ENCODE measurements at regions not wholly inside any gene's neighbourhood (a gene's known extent, or its start where the extent isn't known, plus 50 kb on each side); places are given as distances from the start of the nearest gene placed in this dataset.
A peak's percentile ranks its signal among the peaks of the same experiment; 100 is the strongest.

DNA sequence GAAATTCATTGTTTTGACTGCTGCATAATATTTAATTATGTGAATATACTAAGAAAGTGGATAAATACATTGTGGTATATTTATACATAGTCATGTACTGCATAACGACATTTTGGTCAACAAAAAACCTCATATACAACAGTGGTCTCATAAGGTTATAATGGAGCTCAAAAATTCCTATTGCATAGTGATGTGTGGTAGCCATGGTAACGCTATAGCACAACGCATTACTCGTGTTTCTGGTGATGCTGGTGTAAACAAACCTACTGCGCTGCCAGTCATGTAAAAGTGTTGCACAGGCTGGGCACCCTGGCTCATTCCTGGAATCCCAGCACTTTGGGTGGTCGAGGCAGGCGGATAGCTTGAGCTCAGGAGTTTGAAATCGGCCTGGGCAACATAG lies 52.6 kb upstream of the NHLH2 start:
- DNase-seq = no peak

DNA sequence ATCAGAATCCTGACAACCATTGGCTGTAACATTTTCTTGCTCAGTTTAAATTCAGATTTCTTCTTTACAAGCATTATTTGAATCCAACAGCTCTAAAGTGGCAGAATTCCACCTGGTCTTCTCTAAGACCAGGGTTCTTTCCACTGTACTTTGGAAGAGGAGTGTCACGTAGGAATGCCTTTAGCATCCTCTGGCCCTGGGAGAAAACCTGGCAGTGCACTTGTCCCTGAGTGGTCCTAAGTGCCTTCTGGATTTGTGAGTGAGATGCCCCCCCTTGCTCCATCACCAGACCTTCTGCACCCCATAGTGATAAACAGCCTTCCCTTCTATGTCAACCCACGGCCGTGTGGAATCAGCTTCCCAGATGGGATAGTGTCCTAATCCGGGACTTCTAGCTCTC lies 57.1 kb upstream of the NHLH2 start:
- no peak for DNase-seq

DNA sequence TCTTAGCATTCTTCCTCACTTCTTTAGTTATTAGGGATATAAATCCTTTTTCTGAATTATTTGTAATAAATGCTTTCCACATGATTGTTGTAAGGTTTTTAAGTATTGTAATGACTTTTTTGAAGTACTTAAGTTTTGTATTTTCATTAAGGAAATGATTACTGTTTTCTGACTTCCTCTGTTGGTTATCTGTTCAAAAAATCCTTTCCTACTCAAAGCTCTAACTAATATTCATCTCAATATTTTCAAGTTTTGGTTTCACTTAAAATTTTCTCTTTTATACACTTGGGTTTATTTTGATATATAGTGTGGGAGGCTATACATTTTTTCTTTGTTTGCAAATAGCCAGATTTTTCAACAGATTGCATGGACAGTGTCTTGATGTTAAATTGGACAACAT lies 59.9 kb upstream of the NHLH2 start:
- no peak for DNase-seq

DNA sequence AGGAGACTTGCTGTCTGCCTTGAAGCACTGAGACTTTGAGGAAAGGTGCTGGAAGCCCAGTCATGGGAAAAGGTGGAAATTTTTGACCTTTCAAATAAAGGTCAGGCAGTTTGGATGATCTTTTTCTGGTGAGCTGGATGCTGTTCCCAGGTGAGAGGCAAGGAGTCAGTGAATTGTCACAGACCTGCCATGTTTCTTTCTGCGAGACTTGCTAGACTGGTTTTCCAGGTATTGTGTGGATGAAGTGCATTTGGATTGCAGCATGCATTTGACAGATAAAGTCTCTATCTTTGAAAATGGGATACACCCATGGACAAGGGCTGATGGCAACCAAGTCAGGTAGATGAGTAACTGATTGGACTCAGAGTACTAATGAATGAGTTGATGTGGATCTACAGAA lies 65.7 kb upstream of the NHLH2 start:
- DNase-seq = no peak

DNA sequence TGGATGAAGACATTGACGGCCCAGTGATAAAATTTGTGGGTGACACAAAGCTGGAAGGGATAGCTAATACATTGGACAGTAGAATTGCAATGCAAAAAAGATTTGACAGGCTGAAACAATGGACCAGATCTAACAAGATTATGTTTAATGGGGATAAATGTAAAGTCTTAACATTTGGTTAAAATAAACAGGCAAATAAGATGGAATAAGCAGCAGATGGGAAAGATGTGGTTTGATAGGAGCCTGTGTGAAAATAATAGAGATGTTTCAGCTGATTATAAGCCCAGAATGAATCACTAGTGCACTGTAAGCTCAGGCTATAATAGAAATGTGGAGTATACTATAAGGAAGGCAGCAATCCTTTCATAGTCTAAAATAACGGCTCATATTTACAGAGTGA lies 66.2 kb upstream of the NHLH2 start:
- DNase-seq = no peak

DNA sequence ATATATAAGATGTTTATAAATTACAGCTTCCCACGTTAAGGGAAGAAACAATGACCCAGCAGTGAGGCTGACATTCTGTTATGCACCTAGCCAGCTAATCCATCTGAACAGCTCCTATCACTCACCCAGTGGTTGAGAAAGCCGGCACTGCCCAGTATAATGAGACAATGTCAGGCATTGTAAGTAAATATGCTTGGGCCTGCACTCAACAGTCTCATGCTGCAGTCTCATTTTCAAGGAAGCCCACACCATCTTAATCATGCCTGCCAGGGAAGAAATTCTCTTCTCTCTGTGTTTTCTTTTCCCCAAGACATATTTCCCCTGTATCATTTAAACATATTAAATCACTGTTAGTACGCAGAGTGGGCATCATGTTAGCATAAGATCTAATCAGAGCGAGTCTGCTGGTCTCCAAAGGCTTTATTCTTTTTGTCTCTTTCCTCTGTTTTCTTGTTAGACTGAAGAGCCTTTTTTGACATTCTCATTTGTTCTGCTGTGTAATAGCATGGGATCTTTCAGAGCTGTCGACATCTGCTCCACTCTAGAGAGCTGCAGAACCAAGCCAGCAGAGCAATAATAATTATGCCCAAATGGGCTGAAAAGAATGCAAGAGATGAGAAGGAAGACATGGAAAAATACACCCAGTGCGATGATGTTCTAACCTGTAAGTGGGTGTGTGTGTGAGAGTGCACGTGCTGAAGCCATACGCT lies 67.6 kb upstream of the SLC22A15 start:
- peak in 26 of 56 donors; percentile 2 to 42 (median 8) for DNase-seq

DNA sequence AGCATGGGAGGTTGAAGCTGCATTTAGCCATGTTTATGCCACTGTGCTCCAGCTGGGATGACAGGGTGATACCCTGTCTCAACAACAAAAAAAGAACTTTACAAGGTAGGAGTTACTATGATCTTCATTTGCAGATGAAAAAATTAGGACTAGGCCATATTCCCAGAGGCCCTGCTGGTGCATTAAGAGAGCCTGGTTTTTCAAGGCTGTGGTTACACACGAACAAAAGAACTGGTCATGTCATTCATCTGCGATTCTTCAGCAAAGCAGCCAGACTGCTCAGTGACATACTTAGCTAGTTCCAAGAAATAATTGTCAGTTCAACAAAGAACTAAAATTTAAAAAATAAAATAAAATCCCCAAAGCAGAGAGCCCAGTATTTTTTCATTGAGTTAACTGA lies 66.1 kb upstream of the SLC22A15 start:
- no peak for DNase-seq

DNA sequence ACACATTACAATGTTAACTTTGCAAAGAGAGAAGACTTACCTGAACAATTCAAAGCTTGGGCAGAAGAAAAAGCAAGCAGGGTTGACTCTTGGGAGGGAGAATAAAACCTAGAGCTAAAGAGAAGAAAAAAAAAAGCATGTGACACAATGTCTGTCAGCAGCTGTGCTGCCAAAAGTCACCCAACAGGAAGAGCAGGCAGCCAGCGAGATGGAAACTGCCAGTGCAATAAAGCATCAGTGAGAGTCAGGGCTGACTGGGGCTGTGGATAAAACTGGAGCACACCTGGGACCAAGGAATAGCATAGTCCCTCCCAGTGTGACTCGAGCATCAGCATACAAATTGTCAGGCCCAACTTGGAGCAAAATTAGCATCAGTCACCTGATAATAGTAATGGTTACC lies 65.0 kb upstream of the SLC22A15 start:
- no peak for DNase-seq

DNA sequence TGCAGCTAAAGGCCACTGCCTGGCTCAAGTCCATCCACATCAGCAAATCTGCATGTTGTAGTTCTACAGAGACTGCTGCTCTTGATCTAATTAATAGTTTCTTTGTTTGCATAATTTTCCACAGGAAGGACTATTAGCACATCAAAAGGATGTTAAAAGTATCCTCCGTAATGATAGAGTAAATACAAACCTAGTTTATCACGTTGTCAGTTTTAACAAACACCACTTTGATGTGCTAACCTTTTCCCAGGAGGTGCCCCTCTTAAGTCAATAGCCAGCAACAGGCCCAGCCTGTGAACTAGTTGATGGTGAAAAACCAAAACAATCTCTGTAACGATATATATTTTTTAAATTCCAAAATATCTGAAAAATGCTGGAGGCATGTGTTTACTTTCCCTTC lies 64.2 kb upstream of the SLC22A15 start:
- no peak for DNase-seq

DNA sequence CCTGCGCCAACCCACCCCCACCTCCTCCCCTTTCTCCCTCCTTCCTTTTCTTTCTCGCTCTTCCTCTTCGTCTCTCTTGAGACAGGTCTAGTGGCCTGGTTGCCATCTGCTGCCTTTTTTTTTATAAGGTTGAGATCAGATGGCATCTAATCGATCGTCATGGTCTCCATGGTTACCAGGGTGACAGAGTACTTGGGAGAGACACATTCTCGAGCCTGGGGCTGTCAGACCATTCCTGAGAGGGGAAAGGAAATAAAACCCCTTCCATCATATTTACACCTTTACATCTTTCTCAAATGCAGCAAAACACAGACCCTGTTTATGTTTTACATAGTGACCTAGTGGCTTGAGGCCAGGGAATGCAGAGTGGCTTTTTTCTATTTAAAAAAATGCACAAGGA lies 53.5 kb upstream of the SLC22A15 start:
- no peak for DNase-seq

DNA sequence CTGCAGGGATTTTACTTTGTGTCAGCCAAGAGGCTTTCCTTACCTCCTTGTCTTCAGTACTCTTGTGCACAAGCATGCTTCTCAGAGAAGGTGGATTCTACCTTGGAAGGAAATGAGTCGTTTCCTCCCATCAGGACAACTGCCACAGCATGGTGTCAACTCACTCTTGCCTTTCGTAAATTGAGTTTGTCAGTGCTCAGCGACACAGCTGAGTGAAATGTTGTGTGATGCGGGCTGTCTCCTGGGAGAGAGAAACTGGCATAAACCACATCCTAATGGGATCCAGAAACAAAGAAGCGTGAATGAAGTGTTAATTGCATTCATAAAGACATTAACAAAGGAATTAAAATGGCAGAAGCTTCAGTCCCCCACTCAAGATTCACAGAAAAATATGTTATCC lies 51.5 kb upstream of the SLC22A15 start:
- peak in 1 of 56 donors; percentile 1 for DNase-seq

DNA sequence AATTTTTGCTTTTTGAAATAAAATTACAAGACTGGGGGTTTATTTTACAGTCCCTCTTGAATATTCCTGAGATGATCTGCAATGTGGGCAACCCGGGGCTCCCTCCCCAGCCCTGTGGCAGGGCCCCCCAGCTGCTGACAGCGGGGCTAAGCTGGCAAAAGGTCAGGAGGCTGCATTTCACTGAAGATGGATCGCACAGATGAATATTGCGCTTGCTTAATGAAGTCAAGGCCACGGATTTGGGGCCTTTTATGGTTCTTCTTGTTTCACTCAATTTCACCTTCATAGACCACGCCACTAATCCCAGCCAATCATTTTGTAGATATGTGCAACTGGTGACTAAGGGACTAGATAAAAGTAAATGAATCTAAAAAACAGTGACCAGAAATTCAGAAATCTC lies 50.8 kb upstream of the SLC22A15 start:
- DNase-seq = no peak
